Endometrium (tissue), 2 donors: ENCODE measurements at regions not wholly inside any gene's neighbourhood (a gene's known extent, or its start where the extent isn't known, plus 50 kb on each side); places are given as distances from the start of the nearest gene placed in this dataset.

Experiments used
- FAIRE-seq: peaks from 2 replicates; lab custom pipeline; 2012; peaks lifted over from hg19 to GRCh38; lab: Jason Lieb, UNC
- donor health status: control.
- donor health status: control.

- FAIRE-seq: no peak
Measured at GRCh38 chr4:83858131-83858530, 322.2 kb downstream of the GPAT3 start.

- FAIRE-seq: no peak
Measured at GRCh38 chr4:83855044-83855443, 319.1 kb downstream of the GPAT3 start.

- no peak for FAIRE-seq
Measured at GRCh38 chr4:83852085-83852451, 316.2 kb downstream of the GPAT3 start.

DNA sequence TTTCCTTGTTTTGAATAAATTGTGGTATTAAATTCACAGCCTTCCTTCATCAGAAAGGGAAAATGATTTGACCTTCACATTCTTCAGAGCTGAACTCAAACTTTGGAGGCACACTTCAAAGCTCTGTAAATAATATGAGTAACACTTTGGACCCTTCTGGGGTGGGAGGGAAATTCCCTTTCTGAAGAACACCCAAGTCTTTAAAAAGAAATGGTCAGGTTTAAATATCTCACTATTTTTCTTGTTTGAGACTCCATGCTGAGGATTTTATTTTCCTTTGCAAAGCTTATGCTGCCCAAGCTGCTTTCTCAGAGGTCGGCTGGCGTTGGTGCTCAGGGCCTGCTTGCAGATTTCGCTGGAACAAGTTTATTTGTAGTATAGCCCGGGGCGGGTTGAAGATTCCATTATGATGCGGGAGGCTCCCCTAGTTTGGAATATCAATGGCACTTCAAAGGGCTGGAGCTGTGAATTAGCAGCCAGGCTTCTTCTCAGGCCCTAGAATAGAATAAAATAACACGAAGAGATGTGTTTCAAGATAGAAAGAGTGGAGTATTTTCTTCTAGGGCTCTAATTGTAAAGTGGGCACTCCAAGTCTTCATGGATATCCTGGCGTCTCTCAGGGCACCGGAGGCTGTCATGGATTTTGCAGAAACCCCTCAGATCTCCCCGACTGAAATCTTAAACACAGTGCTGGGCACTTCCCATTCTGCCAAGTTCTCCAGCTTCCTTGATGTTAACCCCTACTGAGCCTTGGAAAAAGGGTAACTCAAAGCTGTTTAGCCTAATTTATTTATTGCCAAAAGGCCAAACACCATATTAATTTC is 315.6 kb downstream of the GPAT3 start:
- peak; percentile 26 for FAIRE-seq

GRCh38 chr4:83850435-83850834 is 314.5 kb downstream of the GPAT3 start:
- no peak for FAIRE-seq

DNA sequence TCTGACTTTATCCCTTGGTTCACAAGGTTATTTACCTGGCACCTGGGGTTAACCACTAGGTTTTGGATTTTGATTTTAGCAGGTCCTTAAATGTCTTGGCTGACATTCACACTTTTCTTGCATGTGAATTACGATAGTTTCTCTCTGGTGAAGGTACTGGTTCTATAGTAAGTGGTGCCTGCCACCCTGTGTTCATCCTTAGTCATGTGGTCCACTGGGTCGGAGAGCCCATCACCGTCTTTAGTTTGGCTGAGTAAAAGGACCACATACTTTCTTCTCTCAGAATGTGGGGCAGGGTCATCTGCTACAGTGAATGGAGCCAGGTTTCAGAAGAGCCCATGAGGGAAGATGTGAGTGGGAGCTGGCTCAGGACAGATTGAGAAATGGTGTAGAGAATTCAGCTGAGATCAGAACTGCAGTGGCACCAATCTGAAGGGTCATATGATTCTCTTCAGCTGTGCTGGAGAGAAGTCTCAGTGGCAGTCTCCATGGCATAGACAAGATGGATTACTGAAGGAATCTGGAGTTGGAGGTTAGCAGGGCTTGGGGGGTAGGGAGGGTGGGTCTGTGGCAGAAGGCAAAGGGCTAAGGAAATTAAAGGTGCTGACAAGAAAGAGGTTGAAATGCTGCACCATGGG is 310.4 kb downstream of the GPAT3 start:
- FAIRE-seq: no peak

DNA sequence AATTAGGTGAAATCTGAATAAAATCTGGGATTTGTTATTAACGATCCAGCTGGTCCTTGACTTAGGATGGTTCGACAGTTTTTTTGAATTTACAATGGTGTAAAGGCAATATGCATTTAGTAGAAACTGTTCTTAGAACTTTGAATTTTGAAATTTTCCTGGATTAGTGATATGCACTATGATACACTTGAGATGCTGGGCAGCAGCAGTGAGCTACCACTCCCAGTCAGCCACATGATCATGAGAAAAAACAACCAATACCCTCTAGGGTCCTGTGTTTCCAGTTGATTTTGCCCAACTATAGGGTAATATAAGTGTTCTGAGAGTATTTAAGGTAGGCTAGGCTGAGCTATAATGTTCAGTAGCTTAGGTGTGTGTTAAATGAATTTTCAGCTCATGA is 303.7 kb downstream of the GPAT3 start:
- FAIRE-seq: no peak

DNA sequence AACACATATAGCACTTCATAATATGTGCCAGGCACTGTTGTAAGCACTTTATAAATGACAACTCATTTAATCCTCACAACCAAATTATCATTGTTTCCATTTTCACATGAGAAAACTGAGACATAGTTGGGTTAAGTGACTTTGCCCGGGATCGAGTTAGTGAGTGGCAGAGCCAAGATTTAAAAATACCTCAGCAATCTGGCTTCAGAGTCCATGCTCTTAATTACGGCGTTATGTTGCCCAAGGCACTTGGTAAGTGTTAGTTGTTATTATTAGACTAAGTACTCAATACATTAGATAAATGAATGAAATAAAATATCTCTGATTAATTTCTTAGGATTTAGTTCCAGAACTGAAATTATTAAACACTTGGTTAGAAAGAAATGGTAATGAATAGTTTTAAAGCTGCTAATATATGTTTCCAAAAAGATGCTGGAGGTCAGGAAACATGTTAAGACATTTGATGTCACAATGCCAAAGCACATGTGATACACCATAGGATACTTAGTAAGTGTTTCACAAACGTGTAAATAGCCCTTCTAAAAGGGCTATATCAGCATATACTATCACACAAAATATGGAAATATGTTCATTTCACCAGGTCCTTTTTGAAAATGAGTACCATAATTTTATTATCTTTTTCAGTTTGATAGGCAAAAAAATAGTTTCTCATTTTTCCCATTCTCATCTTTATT is 301.9 kb downstream of the GPAT3 start:
- no peak for FAIRE-seq

GRCh38 chr4:83833920-83834319 is 298.0 kb downstream of the GPAT3 start:
- no peak for FAIRE-seq

GRCh38 chr4:83832110-83832825 is 296.4 kb downstream of the GPAT3 start:
- no peak for FAIRE-seq

DNA sequence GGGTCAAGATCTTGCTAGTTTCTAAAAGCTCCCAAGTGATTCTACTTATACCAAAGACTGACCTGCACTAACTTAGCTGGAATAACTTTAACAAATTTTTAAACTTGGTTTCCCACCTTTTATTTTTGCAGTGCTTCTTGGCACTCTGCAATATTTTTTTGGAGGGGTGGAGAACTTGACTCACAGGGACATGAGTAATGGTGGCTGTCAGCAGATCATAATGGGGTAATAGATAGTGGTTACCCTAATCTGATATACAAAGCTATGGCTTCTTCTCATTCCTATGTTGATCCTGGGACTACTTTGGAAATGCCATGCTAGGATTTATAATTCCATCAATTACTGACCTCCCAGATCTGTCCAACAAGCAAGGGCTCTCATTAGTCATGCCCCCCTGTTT is 295.7 kb downstream of the GPAT3 start:
- FAIRE-seq: no peak

DNA sequence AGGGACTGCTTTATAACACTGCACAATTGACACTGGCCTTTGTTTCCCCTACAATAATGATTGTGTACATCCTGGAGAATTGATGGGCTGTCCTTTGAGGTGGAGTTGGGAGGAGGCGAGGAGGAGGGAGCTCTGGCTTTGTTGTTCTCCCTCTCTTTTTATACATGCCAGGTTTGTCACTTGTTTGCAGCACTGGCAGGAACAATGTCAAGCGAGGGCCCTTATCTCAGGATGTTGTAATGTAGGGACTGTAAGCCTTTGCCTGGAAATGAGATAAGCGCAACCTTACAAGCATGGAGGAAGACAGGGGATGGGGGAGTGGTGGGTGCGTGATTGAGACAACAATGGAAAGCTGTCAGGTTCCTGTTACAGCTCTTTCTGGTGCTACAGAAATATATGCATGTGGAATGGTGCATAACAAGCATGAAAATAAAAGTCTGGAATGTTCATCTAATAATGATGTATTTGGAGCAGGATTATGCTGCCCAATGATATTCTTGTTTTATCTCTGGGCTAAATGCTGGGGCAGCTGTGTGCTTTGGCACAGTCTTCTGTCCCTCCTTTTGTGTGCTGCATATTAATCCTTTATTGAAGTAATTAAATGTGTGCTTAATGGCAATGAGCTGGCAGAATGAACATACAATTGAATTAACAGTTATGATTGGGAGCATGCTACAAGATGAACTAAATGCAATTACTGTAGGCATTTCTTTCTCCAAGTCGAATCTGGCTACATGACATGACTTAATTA is 294.4 kb downstream of the GPAT3 start:
- no peak for FAIRE-seq

DNA sequence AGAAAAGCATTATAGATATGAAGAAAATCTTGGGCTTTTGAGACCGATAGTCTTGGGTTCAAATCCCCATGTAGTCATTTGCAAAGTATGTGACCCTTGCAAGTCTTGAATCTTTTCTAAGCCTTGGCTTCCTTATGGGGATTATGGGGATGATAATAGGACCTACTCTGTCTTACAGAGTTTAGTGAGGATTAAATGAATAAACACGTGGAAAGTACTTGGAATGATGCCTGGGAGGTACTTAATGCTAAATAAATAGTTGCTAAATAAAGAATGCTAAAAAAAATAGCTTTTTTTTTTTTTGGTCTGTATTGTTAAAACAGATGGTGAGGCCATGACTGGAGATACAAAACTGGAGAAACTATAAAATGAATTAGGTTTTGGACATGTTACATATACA is 292.7 kb downstream of the GPAT3 start:
- no peak for FAIRE-seq

DNA sequence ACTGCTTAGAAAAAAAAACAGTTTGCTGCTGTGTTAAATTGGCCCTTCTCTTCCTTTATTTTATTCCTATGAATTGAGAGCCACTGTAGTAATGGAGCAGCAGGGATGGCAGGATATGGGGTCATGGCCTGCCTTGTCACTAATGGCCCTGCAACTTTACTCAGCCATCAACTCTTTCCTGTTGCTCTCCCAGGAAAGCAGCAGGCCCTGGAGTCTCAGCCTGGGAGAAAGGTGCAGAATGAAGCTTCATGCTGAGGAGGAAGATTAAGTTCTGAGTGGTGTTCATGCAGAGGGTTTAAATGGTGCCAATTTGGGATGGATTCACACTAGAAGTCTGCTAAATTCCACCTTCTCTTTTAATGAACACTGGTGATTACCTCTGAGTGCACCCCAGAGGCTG is 285.6 kb downstream of the GPAT3 start:
- no peak for FAIRE-seq

GRCh38 chr4:83819582-83819981 is 283.7 kb downstream of the GPAT3 start:
- no peak for FAIRE-seq

GRCh38 chr4:83810428-83810827 is 274.5 kb downstream of the GPAT3 start:
- no peak for FAIRE-seq

DNA sequence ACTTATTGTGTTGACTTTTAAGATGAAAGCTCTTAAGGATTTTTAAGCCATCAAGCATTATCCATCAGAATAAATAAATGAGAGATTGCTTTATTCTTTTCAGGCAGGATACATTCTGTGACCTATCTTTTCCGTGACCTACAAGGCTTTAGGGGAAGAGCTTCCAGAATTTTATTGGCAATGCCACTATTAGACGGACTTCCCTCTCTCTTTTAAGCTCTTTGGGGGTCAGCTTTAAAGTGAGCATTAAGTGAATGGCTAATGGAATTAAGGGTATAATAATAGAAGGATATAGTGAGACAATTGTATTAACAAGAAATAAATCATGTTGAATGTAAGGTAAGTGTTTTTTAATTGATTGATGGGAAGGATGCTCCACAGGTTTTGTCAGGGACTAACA is 273.7 kb downstream of the GPAT3 start:
- FAIRE-seq: no peak

- FAIRE-seq: no peak
Measured at GRCh38 chr4:83793481-83793880, 257.6 kb downstream of the GPAT3 start.

DNA sequence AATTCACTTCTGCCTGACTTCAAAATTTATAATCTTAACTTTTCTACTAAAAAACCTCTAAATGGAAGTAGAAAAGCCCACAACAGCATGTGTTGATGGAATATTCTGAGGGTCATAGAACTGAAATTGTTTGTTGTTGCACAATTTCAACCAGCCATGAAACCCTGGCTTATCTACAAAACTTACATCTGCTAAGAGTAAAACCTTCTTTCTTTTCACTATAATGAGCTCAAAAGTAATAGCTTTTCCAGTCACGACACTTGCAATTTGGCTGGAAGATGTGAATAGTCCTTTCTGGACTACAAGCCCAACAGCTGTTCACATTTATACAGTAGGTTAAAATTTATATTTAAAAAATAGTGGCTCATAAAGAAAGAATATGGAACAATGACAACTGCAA is 250.0 kb downstream of the GPAT3 start:
- FAIRE-seq: peak; percentile 85

DNA sequence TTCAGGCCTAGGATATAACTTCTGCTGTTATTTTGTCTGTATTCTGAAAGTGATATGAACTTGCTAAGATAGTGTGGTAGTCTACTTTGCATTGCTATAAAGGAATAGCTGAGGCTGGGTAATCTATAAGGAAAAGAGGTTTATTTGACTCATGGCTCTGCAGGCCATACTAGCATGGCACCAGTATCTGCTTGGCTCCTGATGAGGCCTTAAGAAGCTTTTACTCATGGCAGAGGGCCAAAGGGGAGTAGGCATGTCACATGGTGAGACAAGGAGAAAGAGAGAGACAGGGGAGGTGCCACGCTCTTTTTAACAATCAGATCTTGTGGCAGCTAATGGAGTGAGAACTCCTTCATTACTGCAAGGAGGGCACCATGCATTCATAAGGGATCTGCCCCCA is 247.3 kb downstream of the GPAT3 start:
- no peak for FAIRE-seq

GRCh38 chr4:83782591-83782990 is 246.7 kb downstream of the GPAT3 start:
- FAIRE-seq: no peak

DNA sequence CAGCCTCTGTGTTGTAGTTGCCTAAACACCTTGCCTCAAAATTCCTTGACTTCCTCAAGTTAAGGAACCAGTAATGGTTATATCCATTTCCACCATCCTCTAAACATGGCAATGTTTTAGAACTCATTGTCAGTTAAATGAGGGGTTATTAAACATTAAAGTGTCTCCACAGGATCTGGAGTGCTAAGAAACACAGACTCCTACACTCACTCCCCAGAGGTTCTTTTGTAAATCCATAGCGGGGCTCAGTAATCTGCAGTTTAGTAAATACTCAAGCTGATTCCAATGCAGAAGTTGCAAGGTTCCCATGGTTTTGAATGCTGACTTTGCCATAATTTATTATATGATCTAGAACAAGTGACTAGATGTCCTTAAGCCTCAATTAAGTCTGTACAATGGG is 245.5 kb downstream of the GPAT3 start:
- no peak for FAIRE-seq
